Left renal cortex interstitium (tissue), 4 donors: ENCODE measurements at regions not wholly inside any gene's neighbourhood (a gene's known extent, or its start where the extent isn't known, plus 50 kb on each side); places are given as distances from the start of the nearest gene placed in this dataset.

Experiments used
- DNase-seq, 4 donors: peaks; one replicate each; pipeline ENCODE4 v3.0.0-alpha.2; 2013; ENCODE audit warnings: low read depth in 4 of 4, low spot score in 2 of 4, missing footprints in 1 of 4

DNA sequence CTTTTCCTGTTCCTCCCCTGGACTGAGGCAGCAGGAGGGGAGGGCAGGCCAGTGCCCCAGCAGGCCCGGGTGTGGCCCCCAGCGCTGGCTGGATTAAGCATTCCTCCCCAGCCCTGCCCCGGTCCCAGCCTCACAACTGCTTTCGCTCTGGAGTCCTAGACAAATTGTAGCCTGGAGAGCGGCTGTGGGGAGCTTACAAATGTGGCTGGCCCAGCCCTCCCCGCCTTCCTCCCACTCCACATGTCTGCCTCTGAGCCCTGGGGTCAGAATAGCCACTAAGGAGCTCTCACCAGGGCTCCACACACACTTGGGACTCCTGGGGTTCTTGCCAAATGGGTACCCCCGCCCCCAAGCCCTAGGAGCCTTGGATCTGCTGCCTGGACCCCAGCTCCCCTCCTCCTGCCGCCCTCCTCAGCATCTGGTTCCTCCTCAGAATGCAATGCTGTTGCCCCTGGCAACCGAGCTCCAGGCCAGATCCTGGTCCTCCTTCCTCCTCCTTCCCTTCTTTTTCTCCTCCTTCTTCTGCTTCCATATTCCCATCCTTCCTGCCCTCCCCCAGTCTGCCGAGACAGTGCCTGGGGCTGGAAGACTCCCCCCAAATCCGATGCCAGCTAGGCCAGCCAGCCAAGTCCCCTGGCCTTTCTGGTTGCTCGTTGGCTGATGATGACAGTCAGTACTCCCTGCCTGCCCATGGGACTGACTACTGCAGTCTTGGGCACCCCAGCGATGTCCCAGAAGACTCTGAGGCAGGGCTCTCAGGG lies 91.1 kb downstream of the LINGO1 start:
- no peak for DNase-seq

DNA sequence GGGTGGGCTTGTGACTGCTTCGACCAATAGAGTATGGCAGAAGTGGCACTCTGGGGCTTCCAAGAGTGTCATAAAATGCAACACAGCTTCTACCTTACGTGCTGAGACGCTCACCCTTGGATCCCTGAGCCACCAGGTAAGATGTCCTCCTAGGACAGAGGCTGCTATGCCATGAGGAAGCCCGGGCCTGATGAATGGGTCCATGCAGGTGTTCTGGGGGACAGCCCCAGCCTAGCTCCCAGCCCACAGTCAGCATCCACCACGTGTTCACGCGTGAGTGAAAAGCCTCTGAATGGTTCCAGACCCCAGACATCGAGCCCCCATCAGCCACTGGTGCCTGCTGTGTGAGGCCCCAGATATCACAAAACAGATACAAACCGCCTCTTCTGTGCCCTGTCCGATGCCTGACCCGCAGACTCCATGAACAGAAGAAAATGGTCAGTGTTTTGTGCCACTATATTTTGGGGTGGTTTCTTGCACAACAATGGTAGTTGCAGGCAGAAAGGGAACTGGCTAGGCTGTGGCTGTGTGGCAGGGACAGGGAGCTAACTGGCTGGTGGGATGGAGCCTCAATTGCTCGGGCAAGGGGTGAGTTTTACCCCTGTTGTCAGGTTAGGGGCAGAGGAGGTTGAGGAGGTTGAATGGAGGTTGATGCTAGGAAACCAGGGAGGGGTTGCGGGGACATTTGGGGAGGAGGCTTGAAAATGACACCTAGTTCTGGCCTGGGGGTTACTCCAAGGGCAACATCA lies 92.2 kb downstream of the LINGO1 start:
- no peak for DNase-seq

DNA sequence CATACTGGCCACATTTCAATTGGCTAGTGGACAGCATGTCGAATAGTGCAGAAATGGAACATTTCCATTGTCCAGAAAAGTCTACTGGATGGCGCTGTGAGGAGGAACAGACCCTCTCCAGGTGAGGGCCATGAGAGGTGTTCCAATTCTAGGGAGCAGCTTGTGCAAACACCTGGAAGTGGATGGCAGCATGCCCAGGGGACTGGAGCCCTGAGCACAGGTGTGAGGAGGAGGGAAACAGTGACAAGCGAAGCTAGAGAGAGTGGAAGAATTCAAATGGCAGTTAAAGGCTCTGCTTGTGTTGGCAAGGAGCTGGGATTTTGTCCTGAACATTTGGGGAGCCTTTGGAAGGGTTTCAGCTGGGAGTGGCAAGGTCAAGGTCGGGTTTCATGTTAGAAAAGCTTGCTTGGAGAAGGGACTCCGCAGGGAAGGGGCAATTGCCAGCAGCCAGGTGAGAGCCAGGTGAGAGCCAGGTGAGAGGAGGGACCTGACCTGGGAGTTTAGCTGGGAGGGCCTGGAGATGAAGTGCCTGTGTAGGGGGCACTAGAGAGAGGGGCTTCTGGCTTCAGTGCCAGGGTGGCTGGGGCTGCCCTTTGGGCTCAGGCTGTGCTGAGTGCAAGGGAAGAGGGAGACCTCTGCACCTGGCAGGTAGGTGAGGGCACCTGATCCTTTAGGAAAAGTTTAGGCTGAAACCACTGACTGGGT lies 93.8 kb downstream of the LINGO1 start:
- DNase-seq: no peak

DNA sequence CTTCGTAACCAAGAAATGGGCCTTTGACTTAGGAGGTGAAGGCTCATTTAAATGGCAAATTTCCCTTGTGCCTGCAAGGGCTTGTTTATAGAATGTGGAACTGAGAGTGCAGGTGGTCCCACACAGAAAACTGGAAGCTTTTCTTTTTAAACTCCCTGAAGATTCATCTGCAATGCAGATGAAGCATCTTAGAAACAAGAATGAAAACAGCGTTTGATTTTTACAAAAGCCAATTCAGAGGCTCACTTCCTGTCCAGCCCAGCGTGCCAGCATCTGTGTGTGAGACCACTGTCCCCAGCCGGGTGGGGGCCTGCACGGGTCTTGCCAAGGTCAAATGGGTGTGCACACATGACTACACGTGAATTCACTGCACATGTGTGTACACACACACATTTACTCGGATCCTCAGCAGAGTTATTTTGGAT lies 94.7 kb downstream of the LINGO1 start:
- no peak for DNase-seq

DNA sequence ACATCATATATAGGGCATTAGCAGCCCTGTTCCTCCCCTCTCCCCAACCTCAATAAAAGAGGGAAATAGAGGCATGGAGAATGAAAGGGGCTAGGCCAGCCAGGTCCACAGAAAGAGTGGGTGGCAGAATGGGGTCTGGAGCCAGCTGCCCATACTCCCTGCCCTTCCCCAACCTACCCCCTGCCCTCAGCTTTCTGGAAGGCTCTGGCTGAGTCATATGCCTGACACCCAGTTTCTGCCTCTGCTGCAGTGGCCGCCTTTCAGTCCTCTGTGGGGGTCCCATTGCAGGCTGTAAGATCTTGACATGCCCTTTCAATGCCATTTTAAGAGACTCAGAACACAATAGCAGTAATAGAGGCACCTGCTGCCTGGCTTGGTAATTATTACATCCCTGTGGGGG lies 95.7 kb downstream of the LINGO1 start:
- DNase-seq: no peak

DNA sequence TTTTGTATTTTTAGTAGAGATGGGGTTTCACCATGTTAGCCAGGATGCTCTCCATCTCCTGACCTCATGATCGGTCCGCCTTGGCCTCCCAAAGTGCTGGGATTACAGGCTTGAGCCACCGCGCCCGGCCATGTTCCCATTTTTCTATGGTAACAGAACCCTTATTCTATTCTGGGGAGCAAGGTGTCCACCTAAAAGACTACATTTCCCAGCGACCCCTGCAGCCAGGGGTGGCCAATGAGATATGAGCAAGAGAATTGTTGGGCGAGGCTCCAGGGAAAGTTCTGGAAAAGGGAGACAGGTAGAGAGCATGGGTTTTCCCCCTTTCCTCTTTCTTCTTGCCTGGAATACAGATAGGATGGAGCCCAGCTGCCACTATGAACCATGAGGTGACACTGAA lies 96.9 kb downstream of the LINGO1 start:
- DNase-seq: no peak
